HCT116 (cell line): ENCODE measurements at regions not wholly inside any gene's neighbourhood (a gene's known extent, or its start where the extent isn't known, plus 50 kb on each side); places are given as distances from the start of the nearest gene placed in this dataset.

Experiments
- ELF1 ChIP-seq: IDR thresholded peaks from 2 replicates; pipeline ENCODE4 v1.6.1; 2012; ENCODE audit warnings: low read depth, borderline replicate concordance
- EZH2 ChIP-seq: fragments of 200-600 bp; sonication (generic); IDR thresholded peaks from 2 replicates; pipeline ENCODE4 v1.6.1; 2017; ENCODE audit warnings: antibody characterized with exemption, mixed run types
- SIN3A ChIP-seq: IDR thresholded peaks from 2 replicates; pipeline ENCODE4 v1.6.1; 2012; ENCODE audit warnings: low read depth
- SP1 ChIP-seq: IDR thresholded peaks from 2 replicates; pipeline ENCODE4 v1.6.1; 2012; ENCODE audit warnings: low read depth
- SRF ChIP-seq: IDR thresholded peaks from 2 replicates; pipeline ENCODE4 v1.6.1; 2012; ENCODE audit warnings: low read depth
- YY1 ChIP-seq: IDR thresholded peaks from 2 replicates; pipeline ENCODE4 v1.6.1; 2011; ENCODE audit warnings: low read length, low read depth, moderate library complexity, mild to moderate bottlenecking; ENCODE audit not compliant: insufficient replicate concordance; ENCODE audit errors: extremely low read depth
- ZNF274 ChIP-seq: fragments of 200-500 bp; sonication (Bioruptor generic); IDR thresholded peaks from 2 replicates; pipeline ENCODE4 v1.6.1; 2014; ENCODE audit warnings: mild to moderate bottlenecking, low read depth, low read length, inconsistent platforms
- TF ChIP-seq, protein P1 (sequence below): IDR thresholded peaks from 2 replicates; pipeline ENCODE4 v1.6.1; 2012; ENCODE audit warnings: low read depth
- TF ChIP-seq, protein P2 (sequence below): IDR thresholded peaks from 2 replicates; pipeline ENCODE4 v1.6.1; 2012
- TF ChIP-seq, protein P3 (sequence below): IDR thresholded peaks from 2 replicates; pipeline ENCODE4 v1.6.1; 2012
- TF ChIP-seq, protein P4 (sequence below): IDR thresholded peaks from 2 replicates; pipeline ENCODE4 v1.6.1; 2011; ENCODE audit warnings: mild to moderate bottlenecking, low read length, moderate library complexity; ENCODE audit not compliant: insufficient replicate concordance; ENCODE audit errors: extremely low read depth

DNA sequence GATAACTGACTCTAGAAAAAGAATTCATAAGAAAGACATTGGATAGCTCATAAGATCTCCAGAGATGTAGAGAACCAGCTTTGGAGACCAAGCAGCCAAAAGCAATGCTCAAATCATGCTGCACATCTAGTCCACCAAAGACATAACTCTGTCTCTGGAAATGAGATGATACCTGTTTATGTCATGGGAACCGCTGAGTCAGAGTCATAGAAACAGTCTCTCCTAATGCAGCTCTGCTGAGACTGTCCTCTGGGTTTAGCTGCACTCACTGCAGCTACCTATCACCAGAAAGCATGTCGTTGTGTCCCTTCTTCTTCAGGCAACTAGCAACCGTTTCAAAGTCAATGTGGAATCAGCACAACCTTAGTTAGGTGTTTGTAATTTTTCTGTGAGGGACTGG lies 218.5 kb upstream of the ROBO1 start (continued):
- TF ChIP-seq, protein P1, sequence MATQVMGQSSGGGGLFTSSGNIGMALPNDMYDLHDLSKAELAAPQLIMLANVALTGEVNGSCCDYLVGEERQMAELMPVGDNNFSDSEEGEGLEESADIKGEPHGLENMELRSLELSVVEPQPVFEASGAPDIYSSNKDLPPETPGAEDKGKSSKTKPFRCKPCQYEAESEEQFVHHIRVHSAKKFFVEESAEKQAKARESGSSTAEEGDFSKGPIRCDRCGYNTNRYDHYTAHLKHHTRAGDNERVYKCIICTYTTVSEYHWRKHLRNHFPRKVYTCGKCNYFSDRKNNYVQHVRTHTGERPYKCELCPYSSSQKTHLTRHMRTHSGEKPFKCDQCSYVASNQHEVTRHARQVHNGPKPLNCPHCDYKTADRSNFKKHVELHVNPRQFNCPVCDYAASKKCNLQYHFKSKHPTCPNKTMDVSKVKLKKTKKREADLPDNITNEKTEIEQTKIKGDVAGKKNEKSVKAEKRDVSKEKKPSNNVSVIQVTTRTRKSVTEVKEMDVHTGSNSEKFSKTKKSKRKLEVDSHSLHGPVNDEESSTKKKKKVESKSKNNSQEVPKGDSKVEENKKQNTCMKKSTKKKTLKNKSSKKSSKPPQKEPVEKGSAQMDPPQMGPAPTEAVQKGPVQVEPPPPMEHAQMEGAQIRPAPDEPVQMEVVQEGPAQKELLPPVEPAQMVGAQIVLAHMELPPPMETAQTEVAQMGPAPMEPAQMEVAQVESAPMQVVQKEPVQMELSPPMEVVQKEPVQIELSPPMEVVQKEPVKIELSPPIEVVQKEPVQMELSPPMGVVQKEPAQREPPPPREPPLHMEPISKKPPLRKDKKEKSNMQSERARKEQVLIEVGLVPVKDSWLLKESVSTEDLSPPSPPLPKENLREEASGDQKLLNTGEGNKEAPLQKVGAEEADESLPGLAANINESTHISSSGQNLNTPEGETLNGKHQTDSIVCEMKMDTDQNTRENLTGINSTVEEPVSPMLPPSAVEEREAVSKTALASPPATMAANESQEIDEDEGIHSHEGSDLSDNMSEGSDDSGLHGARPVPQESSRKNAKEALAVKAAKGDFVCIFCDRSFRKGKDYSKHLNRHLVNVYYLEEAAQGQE = no peak
- no peak for TF ChIP-seq SIN3A
- TF ChIP-seq YY1 = no peak
- no peak for TF ChIP-seq SP1
- TF ChIP-seq, protein P2, sequence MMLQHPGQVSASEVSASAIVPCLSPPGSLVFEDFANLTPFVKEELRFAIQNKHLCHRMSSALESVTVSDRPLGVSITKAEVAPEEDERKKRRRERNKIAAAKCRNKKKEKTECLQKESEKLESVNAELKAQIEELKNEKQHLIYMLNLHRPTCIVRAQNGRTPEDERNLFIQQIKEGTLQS = no peak
- no peak for TF ChIP-seq EZH2
- TF ChIP-seq ZNF274 = no peak
- no peak for TF ChIP-seq ELF1
- TF ChIP-seq, protein P3, sequence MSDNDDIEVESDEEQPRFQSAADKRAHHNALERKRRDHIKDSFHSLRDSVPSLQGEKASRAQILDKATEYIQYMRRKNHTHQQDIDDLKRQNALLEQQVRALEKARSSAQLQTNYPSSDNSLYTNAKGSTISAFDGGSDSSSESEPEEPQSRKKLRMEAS = no peak
- TF ChIP-seq, protein P4, sequence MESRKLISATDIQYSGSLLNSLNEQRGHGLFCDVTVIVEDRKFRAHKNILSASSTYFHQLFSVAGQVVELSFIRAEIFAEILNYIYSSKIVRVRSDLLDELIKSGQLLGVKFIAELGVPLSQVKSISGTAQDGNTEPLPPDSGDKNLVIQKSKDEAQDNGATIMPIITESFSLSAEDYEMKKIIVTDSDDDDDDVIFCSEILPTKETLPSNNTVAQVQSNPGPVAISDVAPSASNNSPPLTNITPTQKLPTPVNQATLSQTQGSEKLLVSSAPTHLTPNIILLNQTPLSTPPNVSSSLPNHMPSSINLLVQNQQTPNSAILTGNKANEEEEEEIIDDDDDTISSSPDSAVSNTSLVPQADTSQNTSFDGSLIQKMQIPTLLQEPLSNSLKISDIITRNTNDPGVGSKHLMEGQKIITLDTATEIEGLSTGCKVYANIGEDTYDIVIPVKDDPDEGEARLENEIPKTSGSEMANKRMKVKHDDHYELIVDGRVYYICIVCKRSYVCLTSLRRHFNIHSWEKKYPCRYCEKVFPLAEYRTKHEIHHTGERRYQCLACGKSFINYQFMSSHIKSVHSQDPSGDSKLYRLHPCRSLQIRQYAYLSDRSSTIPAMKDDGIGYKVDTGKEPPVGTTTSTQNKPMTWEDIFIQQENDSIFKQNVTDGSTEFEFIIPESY = no peak
- TF ChIP-seq SRF = no peak
